Renal cortex interstitium (tissue), 11 donors: ENCODE measurements at regions not wholly inside any gene's neighbourhood (a gene's known extent, or its start where the extent isn't known, plus 50 kb on each side); places are given as distances from the start of the nearest gene placed in this dataset.
"Not testable (repeated sequence)": the region's sequence is repeated elsewhere in the genome, so short reads cannot be mapped to it uniquely, and the experiment has no call there.

ENCODE experiments used
- DNase-seq, 11 donors: peaks; one replicate each; pipeline ENCODE4 v3.0.0-alpha.2; 2013; ENCODE audit warnings: low read depth in 9 of 11, low spot score in 4 of 11; ENCODE audit errors: extremely low read depth in 1 of 11

DNA sequence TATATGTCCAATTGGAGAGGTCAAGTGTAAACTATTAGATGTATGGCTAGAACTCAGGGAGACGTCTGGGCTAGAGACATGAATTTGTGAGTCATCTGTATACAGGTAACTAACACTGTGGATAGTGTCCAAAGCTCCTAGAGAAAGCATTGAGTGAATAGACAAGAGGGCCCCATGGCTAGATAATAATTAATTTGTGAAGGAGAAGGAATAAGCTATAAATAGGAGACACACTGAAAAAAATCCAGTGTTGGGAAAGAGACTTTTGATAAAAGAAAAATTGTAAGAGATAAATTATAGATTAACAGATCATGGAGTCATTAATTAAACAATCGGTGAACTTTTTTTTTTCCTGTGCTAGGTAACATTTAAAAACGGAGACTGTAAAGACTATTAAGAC is 326.6 kb upstream of the PRICKLE1 start:
- no peak for DNase-seq

DNA sequence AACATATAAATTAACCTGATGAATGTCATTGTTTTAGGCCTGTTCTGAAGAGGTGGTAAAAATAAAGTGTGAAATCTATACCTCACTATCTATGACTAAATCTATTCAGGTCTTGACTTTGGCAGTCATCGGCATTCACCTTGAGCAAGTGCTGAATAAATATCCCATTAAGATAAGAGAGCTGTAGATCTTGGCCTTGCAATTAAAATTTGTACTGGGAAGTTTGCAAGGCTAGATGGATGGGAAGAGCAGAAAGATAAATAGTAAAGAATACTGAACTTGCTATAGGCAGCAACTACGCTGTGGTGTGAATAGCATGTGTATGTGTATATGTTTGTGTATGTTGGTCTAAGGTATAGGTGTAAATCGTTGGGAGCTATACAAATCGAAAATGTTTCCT is 325.9 kb upstream of the PRICKLE1 start:
- DNase-seq = no peak

DNA sequence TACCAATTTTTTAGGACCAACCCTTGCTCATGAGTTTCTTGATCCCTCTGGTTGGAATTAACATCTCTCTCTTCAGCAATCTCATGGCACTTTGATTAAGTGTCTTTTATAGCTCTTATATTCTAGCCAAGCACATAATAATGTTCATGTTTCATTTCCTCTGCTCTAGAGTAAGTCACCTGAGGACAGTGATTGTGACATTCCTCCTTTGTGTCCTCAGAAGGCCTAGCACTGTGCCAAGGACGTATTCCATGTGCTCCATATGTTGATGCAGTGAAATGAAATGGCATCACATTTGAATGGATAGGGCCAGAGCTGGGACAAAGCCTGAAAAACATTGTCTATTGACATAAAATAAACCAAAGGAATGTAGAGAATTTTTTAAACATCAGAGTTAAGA is 322.8 kb upstream of the PRICKLE1 start:
- no peak for DNase-seq

DNA sequence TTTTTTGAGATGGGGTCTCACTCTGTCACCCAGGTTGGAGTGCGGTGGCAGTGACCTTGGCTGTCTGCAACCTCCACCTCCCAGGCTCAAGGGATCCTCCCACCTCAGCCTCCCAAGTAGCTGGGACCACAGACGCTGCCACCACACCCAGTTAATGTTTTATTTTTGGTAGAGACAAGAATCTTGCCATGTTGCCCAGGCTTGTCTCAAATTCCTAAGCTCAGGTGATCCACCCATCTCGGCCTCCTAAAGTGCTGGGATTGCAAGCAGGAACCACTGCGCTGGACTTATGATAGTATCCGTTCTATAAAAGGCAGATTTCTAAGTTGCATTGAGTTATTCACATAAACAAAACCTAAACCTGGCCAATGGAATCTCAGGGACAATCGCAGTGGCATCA is 321.1 kb upstream of the PRICKLE1 start:
- DNase-seq = no peak

DNA sequence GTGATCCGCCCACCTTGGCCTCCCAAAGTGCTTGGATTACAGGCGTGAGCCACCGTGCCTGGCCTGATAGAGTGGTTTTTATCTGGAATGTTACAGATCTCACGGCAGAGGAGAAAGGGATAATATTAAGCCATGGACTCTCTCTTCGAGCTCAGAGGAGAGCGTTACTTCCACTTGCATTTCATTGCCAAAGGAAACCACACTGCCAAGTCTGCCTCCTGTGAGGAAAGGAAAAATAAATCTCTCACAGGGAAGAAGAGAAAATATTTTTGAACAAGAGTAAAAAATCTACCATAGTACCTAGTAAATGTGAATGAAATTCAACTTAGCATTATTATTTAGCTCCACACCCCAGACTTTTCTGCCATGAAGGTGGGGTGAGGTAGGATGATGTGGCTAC is 319.2 kb upstream of the PRICKLE1 start:
- no peak for DNase-seq

DNA sequence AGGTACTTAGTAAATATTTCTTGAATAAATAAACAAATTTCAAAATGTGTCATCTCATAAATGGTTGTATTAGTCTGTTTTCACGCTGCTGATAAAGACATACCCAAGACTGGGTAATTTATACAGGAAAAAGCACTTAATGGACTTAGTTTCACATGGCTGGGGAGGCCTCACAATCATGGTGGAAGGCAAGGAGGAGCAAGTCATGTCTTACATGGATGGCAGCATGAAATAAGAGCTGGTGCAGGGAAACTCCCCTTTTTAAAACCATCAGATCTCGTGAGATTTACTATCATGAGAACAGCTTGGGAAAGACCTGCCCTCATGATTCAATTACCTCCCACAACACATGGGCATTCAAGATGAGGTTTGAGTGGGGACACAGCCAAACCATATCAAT is 317.3 kb upstream of the PRICKLE1 start:
- not testable (repeated sequence) for DNase-seq

DNA sequence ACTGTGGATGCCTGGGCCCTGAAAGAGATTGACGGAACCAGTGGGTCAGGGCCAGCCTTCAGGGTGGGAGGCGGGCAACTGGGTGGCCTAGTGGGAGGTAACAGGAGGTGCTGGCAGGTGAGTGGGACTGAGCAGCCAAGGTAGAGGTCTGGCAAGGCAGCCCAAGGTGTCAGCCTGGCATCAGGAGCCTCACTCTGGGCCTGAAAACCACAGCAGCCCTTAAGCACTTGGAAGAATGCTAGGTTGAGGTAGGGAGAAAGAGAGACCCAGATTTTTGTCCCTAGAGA is 315.8 kb upstream of the PRICKLE1 start:
- DNase-seq = no peak

DNA sequence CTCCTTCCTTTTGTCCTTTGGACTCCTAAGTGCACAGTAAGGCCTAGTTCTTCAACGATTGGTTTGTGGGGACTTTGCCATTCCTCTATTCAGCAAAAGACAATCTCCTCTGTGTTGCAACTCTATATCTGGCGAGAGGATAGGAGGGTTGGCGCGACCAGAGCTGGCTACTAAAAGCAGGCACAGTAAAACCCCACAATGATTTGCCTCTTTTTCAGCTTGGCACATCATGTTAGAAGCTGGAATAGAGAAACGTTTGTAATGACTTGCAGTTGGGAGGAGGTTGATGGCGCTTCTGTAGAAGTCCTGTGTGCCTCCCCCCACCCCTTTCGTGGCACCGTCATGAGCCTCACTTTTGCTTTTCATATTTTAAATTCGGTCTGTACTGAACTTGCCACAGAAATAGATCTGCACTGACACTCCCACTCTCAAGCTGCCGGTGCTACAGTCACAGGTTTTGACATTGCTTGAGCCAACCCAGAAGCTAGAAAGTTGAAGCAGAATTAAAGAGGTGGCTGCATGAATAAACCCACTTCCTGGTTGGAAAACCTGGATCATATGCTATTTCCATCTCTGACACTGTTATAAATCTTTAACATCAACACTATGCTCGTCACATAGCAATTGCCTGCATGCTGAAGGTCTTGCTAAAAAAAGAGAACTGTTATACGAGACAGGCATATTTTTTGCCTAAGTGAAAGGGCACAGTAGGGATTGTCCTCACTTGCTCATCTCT is 315.3 kb upstream of the PRICKLE1 start:
- no peak for DNase-seq

DNA sequence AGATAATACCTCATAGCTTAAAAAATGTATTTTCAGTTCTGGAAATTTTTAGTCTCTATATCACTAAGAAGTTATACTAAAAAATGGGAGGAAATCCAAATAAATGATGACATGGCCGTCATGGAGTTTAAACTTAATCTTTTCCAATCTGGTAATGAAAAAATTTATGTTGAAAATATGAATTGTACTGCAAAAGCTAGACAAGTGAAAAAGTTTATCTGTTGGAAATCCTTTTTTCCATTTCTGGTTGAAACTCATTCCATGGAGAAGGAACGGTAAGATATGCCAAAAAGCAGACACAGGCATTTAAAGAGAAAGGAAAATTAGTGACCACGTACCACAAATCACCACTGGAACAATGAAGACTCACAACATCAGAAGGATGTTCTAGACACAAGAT is 314.2 kb upstream of the PRICKLE1 start:
- DNase-seq = no peak

DNA sequence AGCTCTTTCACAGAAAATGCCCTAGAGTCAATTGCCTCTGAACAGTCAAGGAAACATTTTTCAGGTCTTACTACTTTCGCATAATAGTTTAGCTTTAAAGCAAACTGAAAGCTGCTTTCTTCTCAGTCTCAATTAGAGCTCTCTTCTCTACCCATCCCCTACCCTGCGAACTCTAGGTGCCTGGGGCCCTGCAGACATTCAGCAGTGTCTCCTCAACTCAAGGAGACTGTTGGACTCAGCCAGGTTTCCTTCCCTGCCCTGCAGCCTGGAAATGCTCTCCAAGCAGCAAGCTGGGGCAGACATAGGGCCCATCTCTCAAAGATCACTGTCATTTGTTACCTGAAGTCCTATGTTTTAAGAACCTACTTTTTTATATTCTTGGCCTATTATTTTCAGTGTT is 312.5 kb upstream of the PRICKLE1 start:
- no peak for DNase-seq

DNA sequence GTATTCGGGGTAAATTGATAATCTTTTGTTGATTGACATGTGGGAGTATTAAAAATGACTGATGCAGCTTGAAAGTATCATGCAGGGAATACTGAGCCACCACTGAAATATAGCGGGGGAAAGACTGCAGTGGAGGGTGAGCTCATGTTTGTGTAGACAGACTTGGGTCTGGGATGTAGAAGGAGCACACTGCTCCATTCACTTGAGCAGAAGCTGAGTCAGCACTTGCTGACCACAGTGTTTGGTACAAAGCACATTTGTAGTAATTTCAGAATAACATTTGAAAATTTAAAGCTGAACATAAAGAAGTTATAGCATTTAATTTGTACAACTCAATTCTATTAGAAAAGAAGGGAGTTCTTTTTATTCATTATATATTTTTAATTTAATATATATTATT is 304.3 kb upstream of the PRICKLE1 start:
- DNase-seq = no peak

DNA sequence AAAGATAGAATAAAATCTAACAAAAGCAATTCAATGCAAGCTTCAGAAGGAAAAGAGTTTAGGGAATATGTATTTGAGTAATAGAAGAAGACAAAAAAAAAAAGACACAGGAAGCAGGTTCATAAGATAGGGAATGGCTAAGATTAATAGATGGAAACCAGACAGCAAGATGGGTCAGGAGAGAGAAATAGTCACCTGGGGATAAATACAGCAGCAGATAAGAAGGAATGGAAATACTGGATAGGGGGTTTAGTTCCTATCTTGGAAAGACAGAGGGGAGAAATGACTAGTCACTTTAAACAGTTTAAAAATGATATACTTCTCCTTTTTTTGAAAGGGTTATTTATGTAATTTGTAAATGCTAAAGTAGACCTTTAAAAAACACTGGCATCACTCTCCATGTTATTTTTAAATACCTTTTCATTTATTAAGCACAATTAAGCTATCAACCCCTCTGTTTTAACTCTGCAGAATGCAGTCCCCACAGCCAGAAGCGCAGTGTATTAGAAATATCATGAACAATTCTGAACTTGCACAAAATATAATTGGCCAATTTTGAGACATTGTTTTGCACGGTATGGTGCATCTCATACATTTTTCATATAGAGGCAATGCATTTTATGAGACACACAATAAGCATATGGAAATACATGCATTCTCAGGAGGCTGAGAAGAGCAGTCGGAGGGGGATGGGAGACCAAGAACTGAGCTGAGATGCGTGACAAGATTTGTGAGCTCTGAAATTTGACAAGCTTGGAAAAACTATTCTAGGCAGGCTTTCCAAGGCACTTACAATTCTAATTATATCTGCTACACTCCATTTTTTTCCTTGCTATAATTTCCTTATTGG is 303.4 kb upstream of the PRICKLE1 start:
- no peak for DNase-seq

DNA sequence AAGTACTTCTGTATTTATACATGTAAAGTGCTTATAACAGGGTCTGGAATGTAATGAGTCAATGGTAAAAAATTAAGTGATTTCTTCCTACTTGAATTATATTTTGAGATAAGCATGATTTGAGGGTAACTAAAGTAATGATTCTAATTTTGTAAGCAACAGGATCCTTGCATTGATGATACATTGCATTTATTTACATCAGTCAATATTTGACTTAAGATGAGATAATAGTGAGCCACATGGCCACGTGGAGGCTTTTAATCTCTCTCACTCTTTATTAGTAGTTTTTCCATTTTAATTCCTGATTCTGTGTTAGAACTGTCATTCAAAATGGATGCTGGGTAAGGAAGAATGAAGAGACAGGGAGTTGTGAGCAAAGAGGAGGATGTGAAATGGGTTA is 298.1 kb upstream of the PRICKLE1 start:
- DNase-seq = no peak

DNA sequence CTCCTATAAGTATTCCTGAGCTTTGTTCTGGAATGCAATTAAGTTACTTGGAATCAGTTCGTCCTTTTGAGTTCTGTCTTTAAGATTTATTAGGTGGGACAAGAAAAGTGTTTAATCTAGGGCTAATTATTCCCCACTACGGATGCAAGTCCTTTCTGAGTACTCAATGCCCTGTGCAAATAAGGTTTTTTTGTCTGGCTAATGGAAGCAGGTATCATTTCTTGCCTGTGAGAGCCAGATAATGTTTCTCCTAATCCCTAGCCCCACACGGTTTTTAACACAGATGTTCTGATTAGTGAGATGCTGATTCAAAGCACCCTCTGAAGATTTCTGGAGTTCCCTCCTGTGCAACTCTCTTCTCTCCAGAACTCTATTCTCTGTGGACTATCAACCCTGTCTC is 296.6 kb upstream of the PRICKLE1 start:
- DNase-seq = no peak

DNA sequence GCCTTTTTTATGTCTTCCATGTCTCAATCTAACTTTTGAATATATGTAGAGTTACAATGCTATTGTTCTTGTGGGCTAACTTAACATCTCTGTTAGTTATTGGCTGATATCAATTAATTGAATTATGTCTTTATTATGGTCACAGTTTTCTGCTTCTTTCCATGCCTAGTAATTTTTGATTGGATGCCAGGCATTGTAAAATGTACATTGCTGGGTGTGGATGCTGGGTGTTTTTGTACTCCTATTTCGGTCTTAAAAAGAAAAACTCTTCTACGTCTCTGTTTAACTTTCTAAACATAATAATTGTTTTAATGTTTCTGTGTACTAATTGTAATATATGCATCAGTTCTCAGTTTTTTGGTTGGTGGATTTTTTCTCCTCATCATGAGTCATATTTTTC is 296.1 kb upstream of the PRICKLE1 start:
- DNase-seq = no peak

DNA sequence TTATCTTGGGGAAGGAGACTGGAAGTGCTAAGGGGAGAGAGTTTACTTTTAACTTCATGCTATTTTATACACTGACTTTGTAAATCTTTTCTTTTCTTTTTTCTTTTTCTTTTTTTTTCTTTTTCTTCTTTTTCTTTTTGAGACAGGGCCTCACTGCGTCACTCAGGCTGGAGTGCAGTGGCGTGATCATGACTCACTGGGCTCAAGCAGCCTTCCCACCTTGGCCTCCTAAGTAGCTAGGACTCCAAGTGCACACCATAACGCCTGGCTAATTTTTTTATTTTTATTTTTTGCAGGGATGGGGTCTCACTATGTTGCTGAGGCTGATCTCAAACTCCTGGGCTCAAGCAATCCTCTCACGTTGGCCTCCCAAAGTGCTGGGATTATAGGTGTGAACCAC is 294.6 kb upstream of the PRICKLE1 start:
- no peak for DNase-seq

DNA sequence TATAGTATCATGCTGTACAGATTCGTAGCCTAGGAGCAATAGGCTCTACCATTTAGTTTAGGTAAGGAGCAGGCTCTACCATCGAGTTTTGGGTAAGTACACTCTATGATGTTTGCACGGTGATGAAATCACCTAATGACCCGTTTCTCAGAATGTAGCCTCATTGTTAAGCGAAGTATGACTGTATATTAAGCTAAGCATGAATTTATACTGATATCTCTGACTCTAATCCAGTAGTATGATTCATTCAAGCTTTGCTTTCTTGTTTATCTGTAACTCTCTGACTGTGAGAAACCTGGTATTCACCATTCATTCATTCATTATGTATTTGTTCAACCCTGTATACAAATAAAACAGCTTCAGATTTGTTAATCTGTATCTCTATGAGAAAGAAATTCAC is 283.9 kb upstream of the PRICKLE1 start:
- DNase-seq = no peak

DNA sequence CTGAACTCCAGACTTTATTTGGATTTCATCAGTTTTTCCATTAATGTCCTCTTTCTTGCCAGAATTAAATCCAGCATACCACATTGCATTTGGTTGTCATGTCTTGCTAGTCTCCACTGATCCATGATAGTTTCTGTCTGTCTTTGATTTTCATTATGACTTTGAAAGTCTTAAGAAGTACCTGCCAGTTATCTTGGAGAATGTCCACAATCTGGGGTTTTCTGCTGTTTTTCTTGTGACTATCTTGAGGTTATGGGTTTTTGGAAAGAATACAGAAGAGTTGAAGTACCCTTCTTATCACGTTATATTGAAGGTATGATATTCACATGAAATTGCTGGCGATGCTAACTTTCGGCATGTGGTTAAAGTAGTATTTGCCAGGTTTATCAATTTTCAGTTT is 282.3 kb upstream of the PRICKLE1 start:
- no peak for DNase-seq

DNA sequence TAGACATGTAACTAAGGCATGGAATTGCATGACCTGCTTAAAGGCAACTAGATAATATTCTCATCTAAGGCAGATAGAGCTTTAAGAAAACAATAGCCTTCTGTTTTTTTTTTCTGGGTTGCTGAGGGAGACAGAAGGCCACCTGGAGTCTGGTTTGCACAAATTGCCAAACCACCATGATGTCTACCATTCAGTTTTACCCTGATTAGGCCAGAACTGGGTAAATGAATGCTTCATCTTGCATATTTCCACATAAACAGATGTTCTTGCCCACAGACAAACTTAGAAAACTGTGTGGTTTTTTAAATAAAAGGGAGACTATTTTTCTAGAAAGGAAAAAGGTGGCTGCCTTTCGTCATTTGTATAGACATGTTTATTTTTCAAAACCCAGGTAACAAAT is 278.7 kb upstream of the PRICKLE1 start:
- DNase-seq = no peak

DNA sequence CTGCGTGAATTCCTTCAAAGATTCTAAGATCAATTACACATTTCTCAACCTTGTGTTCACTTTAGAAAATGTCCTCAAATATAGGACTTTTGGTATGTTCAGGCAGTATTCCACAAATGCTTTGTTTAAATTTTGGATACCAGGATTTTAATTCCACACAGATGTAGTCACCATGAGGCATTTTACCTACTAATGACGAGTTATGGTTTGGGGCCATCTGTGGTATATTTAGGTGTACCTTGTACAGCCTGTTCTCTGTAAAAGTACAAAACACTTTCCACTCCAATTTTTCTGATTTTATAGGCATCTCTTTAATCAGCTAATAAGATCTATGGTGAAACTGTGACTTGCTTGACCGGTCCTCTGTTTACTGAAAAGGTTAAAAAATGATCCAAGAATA is 275.7 kb upstream of the PRICKLE1 start:
- no peak for DNase-seq

DNA sequence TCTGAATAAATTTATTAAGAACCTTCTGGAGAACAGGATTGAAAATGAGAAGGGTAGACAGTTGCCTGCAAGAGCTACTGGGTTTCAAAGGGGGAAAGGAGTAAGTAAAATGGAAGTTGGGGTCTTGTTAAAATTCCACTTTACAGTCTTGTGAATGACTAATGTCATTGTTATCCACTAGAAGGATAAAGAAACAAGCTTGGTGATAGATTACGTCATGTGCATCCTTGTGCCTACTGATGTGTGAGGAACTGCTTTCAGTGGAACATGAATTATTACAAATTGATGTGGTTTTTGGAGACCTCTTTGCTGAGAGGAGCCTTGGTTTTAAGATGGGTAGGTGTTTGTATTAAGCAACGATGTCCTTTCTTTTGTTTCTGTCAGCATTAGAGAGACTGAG is 272.5 kb upstream of the PRICKLE1 start:
- no peak for DNase-seq
